ENCODE measurements at regions not wholly inside any gene's neighbourhood (a gene's known extent, or its start where the extent isn't known, plus 50 kb on each side); places are given as distances from the start of the nearest gene placed in this dataset.

DNA sequence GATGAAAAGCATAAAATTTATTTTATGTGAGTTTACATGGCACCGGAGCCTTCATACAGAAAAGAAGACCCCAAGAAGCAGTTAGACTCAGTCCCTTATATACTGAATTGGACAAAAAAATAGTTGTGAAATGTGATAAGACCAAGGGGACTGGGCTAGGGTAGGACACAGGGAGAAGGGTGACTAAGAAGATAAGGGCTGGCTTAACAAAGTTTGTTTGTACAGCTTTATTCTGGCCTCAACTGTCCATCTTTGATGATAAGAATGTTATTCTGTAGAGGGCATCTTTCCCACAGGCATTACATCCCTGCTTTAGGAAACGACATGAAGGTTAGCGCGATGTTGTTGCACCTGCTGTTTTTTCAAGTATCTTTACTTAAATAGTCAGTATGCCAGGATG lies 86.5 kb downstream of the SEC61G start:
- no peaks in the 10 kb centered on the region for H3K4me1 ChIP-seq
- CTCF ChIA-PET: no interaction called here
- no peak for FAIRE-seq
- no peaks in the 10 kb centered on the region for H3K9me3 ChIP-seq
- no peak overlapping the region for H3K4me3 ChIP-seq
- no peak for TF ChIP-seq PHF8 (IDR thresholded peaks at IDR 0.05; ENCODE audit: borderline replicate concordance, low read depth)
- POLR2A ChIA-PET: no interaction called here
- 67% methylated on average over 4 of the region's 4 CpGs for WGBS (ENCODE audit: missing lambda C conversion rate)
- no peak for ATAC-seq
- H3K27ac ChIP-seq: no peak overlapping the region
- H3K4me2 ChIP-seq: no peak overlapping the region
- DNase-seq (ENCODE audit: low read depth in 1 of 2, low spot score in 1 of 2): no peak

DNA sequence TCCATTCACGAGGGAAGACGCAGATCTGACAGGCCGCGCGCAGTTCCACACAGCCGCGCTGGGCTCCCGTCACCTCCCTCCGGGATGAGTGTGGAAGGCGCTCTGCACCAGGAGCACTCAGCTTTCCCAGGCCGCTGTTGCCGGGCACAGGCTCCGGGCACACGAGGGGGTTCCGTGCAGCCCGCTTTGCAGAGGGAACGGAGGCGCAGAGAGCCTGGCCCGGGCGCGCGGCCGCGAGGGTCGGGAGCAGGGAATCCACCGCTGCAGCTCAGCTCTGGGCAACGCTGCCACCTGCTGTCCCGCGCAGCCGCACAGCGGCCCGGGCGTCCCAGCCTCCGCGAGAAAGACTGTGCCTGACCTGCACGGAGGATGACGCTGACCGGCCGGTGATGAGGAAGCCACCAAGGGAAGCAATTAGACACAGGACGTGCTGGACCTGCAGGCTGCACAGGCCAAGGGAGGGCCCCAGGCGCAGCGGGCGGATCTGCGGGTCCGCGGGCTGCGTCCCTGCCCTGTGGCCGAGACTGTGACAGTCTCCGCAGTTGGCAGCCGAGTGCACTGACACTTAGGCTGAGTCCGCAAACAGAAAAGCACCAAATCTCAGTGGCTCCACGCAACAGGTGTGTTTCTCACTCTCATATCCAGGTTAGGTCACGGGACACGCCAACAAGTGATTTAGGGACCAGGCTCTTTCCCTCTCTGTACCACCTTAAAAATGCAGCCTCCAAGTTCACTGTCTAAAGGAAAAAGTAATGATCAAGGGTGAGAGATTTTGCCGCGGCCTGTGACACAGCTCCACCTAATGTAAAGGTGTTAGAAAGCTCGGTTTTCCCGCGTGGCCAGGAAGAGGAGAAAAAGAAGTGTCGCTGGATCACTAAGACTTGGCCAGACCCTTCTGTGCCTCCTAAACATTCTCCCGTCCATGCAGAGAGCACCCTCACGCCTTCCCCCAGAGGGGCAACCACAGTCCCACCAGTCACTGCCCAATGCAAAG lies 94.5 kb downstream of the SEC61G start:
- peak; percentile 94 to 98 for ATAC-seq
- peak overlapping the region; percentile 97 for H3K4me2 ChIP-seq
- H3K9me3 ChIP-seq: no peaks in the 10 kb centered on the region
- POLR2A ChIA-PET: interaction anchor here (1.0 kb wide), 1 partner anchor 95 kb away, joined by 3 read pairs; the partner anchor contains the start of gene SEC61G
- peak overlapping the region; percentile 40 for H3K4me3 ChIP-seq
- TF ChIP-seq SMC3 (IDR thresholded peaks at IDR 0.05) (peak; percentile 53; the same call in 1 of the 3 replicates), RAD21 (conservative IDR thresholded peaks at IDR 0.05 in 1 of 2, IDR thresholded peaks at IDR 0.05 in 1 of 2) (peak; percentile 60 to 75; a peak in 4 of 5 replicates), CTCF (IDR thresholded peaks at IDR 0.05) (peak; percentile 42), HDAC2 (IDR thresholded peaks at IDR 0.05) (no peak)
- TF ChIP-seq, protein P1, sequence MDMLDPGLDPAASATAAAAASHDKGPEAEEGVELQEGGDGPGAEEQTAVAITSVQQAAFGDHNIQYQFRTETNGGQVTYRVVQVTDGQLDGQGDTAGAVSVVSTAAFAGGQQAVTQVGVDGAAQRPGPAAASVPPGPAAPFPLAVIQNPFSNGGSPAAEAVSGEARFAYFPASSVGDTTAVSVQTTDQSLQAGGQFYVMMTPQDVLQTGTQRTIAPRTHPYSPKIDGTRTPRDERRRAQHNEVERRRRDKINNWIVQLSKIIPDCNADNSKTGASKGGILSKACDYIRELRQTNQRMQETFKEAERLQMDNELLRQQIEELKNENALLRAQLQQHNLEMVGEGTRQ (IDR thresholded peaks at IDR 0.05): no peak
- CTCF ChIA-PET: interaction anchor here (0.8 to 1.4 kb wide), 3 partner anchors 10 to 12 kb away, joined by 3 to 4 read pairs (median 4); no protein-coding TSS in a partner anchor
- 10% methylated on average over 33 of the region's 62 CpGs for WGBS (ENCODE audit: missing lambda C conversion rate)
- no peak for FAIRE-seq
- no peak overlapping the region for H3K27ac ChIP-seq
- peak; percentile 48 to 67 for DNase-seq (ENCODE audit: low read depth in 1 of 2, low spot score in 1 of 2)
- no peaks in the 10 kb centered on the region for H3K4me1 ChIP-seq

DNA sequence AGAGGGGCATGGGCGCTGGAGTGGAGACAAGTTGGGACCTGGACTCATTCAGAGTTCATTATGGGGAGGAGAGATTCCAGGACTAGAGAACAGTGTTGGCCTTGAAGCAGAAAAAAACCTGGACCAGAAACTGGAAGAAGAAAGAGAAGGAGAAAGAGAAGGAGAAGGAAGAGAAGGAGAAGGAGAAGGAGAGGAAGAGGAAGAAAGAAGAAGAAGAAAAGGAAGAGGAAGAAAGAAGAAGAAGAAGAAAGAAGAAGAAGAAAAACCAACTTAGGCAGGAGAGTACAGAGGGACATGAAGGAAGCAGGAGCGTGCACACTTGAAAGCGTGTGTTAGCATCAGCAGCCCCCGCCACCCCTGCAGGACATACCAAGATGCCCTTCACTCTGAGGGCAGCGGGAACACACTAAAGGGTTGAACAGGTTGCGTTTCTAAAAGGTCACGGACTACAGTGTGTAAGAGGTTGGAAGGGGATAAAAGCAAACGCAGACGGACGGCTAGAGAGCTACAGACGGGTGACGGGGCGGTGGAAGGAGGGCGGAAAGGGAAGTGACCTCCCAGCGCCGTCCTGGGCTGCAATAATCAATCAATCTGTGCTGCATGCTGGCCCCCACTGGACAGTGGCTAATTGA lies 95.3 kb downstream of the SEC61G start:
- ATAC-seq (peak; percentile 38 to 61; a peak in 5 of 6 replicates), FAIRE-seq (no peak), DNase-seq (ENCODE audit: low read depth in 1 of 2, low spot score in 1 of 2) (no peak)
- H3K9me3 ChIP-seq: no peaks in the 10 kb centered on the region
- POLR2A ChIA-PET: interaction anchor here (1.0 kb wide), 1 partner anchor 96 kb away, joined by 3 read pairs; the partner anchor contains the start of gene SEC61G
- H3K27ac ChIP-seq: no peak overlapping the region
- H3K4me3 ChIP-seq: peak overlapping the region; percentile 40
- TF ChIP-seq HMGXB4 (CRISPR knock-in tag; IDR thresholded peaks at IDR 0.05; ENCODE audit: borderline replicate concordance) (no peak), TFCP2L1 (CRISPR knock-in tag; IDR thresholded peaks at IDR 0.05) (no peak), ESRRA (IDR thresholded peaks at IDR 0.05; ENCODE audit: borderline replicate concordance, low read length) (no peak), ZSCAN20 (CRISPR knock-in tag; IDR thresholded peaks at IDR 0.05) (no peak), POLR2A (IDR thresholded peaks at IDR 0.05; ENCODE audit: low read length) (no peak), GATA3 (IDR thresholded peaks at IDR 0.05; ENCODE audit: borderline replicate concordance) (no peak)
- TF ChIP-seq, protein P2, sequence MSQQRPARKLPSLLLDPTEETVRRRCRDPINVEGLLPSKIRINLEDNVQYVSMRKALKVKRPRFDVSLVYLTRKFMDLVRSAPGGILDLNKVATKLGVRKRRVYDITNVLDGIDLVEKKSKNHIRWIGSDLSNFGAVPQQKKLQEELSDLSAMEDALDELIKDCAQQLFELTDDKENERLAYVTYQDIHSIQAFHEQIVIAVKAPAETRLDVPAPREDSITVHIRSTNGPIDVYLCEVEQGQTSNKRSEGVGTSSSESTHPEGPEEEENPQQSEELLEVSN (IDR thresholded peaks at IDR 0.05; ENCODE audit: borderline replicate concordance, low read depth): no peak
- H3K4me2 ChIP-seq: peak overlapping the region; percentile 97
- no peaks in the 10 kb centered on the region for H3K4me1 ChIP-seq
- CTCF ChIA-PET: interaction anchor here (1.4 kb wide), 1 partner anchor 11 kb away, joined by 4 read pairs; no protein-coding TSS in a partner anchor
- WGBS (ENCODE audit: missing lambda C conversion rate): 19% methylated on average over 16 of the region's 16 CpGs

Measured in A549 (cell line).